DND-41 (cell line): ENCODE measurements at regions not wholly inside any gene's neighbourhood (a gene's known extent, or its start where the extent isn't known, plus 50 kb on each side); places are given as distances from the start of the nearest gene placed in this dataset.

Experiments used
- ATAC-seq: fragments of 200-7000 bp; cut with Tn5 transposase; 3 replicates; pipeline ENCODE4 v1.9.1; 2021; ENCODE audit warnings: low read depth; ENCODE audit not compliant: insufficient read depth
- DNase-seq: peaks from one replicate; pipeline ENCODE4 v3.0.0-alpha.2; 2020
- H2AFZ ChIP-seq: 2 replicates; pipeline ENCODE4 v1.6.0; 2012; ENCODE audit warnings: low read depth, low read length
- H3K27ac ChIP-seq: 2 replicates; pipeline ENCODE4 v1.5.1; 2012; ENCODE audit warnings: low read length, inconsistent platforms
- H3K27me3 ChIP-seq: fragments of 200-600 bp; sonication (generic); 2 replicates; pipeline ENCODE4 v1.6.0; 2012; ENCODE audit warnings: low read length, mild to moderate bottlenecking, inconsistent platforms; ENCODE audit not compliant: insufficient read depth, poor library complexity
- H3K36me3 ChIP-seq: 2 replicates; pipeline ENCODE4 v1.5.1; 2012; ENCODE audit warnings: low read length, inconsistent platforms; ENCODE audit not compliant: insufficient read depth
- H3K4me1 ChIP-seq: 2 replicates; pipeline ENCODE4 v1.5.1; 2012; ENCODE audit warnings: mild to moderate bottlenecking, low read length; ENCODE audit not compliant: insufficient read depth
- H3K4me2 ChIP-seq: 2 replicates; pipeline ENCODE4 v1.6.0; 2012; ENCODE audit warnings: mild to moderate bottlenecking, moderate library complexity, low read length, inconsistent platforms; ENCODE audit not compliant: insufficient read depth
- H3K4me3 ChIP-seq, 2 experiments: fragments of 200-600 bp in 1 of 2; shearing (Covaris generic) in 1 of 2; 2 replicates each; pipeline ENCODE4 v1.5.1; 2012 to 2016; ENCODE audit warnings: inconsistent platforms in 2 of 2, low read length in 2 of 2, mild to moderate bottlenecking in 2 of 2, low read depth in 1 of 2, moderate library complexity in 1 of 2
- H3K79me2 ChIP-seq: 2 replicates; pipeline ENCODE4 v1.6.0; 2012; ENCODE audit warnings: low read length, inconsistent platforms; ENCODE audit not compliant: insufficient read depth
- H3K9ac ChIP-seq: 2 replicates; pipeline ENCODE4 v1.6.0; 2012; ENCODE audit warnings: low read depth, mild to moderate bottlenecking, inconsistent platforms, low read length, moderate library complexity
- H3K9me3 ChIP-seq: 2 replicates; pipeline ENCODE4 v1.5.1; 2012; ENCODE audit warnings: low read length, moderate library complexity, mild to moderate bottlenecking, inconsistent platforms; ENCODE audit not compliant: insufficient read depth, severe bottlenecking
- H4K20me1 ChIP-seq: 2 replicates; pipeline ENCODE4 v1.6.0; 2012; ENCODE audit warnings: low read length; ENCODE audit not compliant: insufficient read depth
- EZH2 ChIP-seq: IDR thresholded peaks from 3 replicates; pipeline ENCODE4 v1.6.1; 2012; ENCODE audit warnings: borderline replicate concordance, low read depth, mild to moderate bottlenecking, moderate library complexity, low read length, inconsistent platforms; ENCODE audit not compliant: severe bottlenecking
- TF ChIP-seq, protein P1 (sequence below): IDR thresholded peaks from 2 replicates; pipeline ENCODE4 v1.5.1; 2012; ENCODE audit warnings: borderline replicate concordance, low read length, moderate library complexity, mild to moderate bottlenecking; ENCODE audit not compliant: poor library complexity, severe bottlenecking; ENCODE audit errors: extremely low read depth

DNA sequence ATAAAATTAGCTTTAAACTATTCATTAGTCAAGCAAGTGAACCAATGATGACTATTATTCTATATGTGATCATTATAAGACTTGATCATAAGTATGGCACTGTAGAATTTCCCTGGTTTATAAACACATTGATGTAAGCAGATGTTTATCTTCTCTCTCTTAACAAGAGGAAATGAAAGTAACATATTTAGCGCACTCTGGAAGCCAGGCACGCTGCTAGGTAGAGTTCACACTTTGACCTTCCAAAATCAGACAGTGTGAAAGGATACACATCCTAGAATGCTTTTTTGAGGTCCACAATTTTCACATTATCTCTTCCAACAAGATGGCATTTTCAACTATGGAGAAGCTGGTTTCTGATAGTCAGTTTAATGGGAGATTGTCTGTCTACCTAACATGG is 529.4 kb upstream of the IGFBP3 start:
- Histone ChIP-seq H3K27ac (no peak overlapping the region), H3K27me3 (no peaks in the 10 kb centered on the region), H3K9me3 (no peaks in the 10 kb centered on the region), H3K36me3 (no peaks in the 10 kb centered on the region), H3K4me3 (no peak overlapping the region), H2AFZ (no peak overlapping the region), H3K9ac (no peak overlapping the region), H3K4me2 (no peak overlapping the region), H4K20me1 (no peaks in the 10 kb centered on the region), H3K4me1 (no peaks in the 10 kb centered on the region), H3K79me2 (no peaks in the 10 kb centered on the region)
- ATAC-seq: no peak
- no peak for DNase-seq
- TF ChIP-seq, protein P1, sequence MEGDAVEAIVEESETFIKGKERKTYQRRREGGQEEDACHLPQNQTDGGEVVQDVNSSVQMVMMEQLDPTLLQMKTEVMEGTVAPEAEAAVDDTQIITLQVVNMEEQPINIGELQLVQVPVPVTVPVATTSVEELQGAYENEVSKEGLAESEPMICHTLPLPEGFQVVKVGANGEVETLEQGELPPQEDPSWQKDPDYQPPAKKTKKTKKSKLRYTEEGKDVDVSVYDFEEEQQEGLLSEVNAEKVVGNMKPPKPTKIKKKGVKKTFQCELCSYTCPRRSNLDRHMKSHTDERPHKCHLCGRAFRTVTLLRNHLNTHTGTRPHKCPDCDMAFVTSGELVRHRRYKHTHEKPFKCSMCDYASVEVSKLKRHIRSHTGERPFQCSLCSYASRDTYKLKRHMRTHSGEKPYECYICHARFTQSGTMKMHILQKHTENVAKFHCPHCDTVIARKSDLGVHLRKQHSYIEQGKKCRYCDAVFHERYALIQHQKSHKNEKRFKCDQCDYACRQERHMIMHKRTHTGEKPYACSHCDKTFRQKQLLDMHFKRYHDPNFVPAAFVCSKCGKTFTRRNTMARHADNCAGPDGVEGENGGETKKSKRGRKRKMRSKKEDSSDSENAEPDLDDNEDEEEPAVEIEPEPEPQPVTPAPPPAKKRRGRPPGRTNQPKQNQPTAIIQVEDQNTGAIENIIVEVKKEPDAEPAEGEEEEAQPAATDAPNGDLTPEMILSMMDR: no peak
- no peak for TF ChIP-seq EZH2

DNA sequence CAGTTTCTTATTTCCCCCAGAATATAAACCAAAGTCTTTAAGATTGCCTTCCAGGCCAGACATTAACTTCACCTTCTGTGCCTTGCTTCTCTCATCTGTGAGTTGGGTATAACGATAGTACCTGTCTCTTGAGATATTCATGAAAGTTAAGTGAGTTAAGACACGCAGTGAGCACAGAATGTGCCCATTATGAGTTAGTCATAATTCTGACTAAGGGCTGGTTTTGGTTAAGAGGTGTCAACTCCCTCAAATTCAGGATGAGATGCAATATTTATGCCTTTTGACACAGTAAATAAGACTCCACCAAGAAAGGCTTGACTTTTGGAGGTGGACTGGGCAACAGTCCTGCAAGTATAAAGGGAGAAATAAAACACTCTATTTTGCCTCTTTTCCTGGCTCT is 528.7 kb upstream of the IGFBP3 start:
- no peak overlapping the region for H2AFZ ChIP-seq
- no peaks in the 10 kb centered on the region for H3K4me1 ChIP-seq
- no peaks in the 10 kb centered on the region for H3K36me3 ChIP-seq
- no peak overlapping the region for H3K4me2 ChIP-seq
- ATAC-seq (no peak), DNase-seq (no peak)
- H3K4me3 ChIP-seq: no peak overlapping the region
- no peak overlapping the region for H3K27ac ChIP-seq
- TF ChIP-seq, protein P1: no peak
- no peak for TF ChIP-seq EZH2
- H3K9me3 ChIP-seq: no peaks in the 10 kb centered on the region
- no peaks in the 10 kb centered on the region for H3K27me3 ChIP-seq
- no peak overlapping the region for H3K9ac ChIP-seq
- no peaks in the 10 kb centered on the region for H4K20me1 ChIP-seq
- no peaks in the 10 kb centered on the region for H3K79me2 ChIP-seq

DNA sequence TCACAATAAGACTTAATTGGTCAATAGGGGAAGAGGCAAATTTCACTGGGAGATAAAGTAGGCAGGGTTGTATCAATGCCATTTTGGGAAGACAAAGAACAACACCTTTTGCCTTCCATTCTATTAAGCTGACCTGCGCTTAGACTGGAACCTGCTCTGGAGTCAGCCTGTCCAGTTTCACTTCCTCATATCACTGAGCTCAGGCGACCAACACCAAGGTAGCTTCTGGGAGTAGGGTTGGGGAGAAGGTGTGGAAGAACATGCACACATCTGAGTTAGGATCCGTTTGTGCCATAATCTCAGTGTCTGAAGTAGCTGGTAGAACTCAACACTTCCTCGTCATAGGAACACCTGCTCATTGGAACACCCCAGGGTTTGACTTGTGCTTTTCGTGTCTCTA is 527.4 kb upstream of the IGFBP3 start:
- no peak overlapping the region for H3K9ac ChIP-seq
- no peak for TF ChIP-seq EZH2

DNA sequence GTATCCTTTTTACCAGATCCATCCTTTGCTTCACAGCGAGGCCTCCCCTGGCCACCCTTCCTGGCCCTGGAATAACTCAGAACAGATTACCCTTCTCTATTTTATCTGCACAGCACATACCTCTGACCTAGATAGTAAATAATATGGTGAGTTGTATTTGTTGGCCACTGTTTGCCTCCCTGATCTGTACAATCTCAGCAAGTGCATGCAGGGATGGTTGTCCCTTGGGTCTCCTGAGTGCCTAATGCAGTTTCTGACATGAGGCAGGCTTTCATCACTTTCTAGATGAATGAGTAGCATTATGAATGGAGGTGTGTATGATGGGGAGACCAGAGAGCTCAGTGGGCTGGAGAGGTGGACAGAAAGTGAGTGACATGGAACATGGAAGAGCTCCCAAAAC is 525.1 kb upstream of the IGFBP3 start:
- no peaks in the 10 kb centered on the region for H3K36me3 ChIP-seq
- ATAC-seq: no peak

More for the DNA sequence above, 527.4 kb upstream of the IGFBP3 start:
- DNase-seq (no peak), ATAC-seq (no peak)
- Histone ChIP-seq H3K27me3 (no peaks in the 10 kb centered on the region), H3K4me1 (no peaks in the 10 kb centered on the region), H3K36me3 (no peaks in the 10 kb centered on the region), H3K9me3 (no peaks in the 10 kb centered on the region), H3K4me3 (no peak overlapping the region), H3K4me2 (no peak overlapping the region), H3K79me2 (no peaks in the 10 kb centered on the region), H2AFZ (no peak overlapping the region), H4K20me1 (no peaks in the 10 kb centered on the region), H3K27ac (no peak overlapping the region)

More for the DNA sequence above, 525.1 kb upstream of the IGFBP3 start:
- H3K9me3 ChIP-seq: no peaks in the 10 kb centered on the region
- H4K20me1 ChIP-seq: no peaks in the 10 kb centered on the region
- no peak overlapping the region for H3K4me3 ChIP-seq
- H3K4me2 ChIP-seq: no peak overlapping the region
- no peaks in the 10 kb centered on the region for H3K27me3 ChIP-seq
- H3K4me1 ChIP-seq: no peaks in the 10 kb centered on the region
- TF ChIP-seq, protein P1: no peak
- TF ChIP-seq EZH2: no peak
- H3K9ac ChIP-seq: no peak overlapping the region
- H3K27ac ChIP-seq: no peak overlapping the region
- H3K79me2 ChIP-seq: no peaks in the 10 kb centered on the region
- no peak for DNase-seq
- no peak overlapping the region for H2AFZ ChIP-seq
